ENCODE measurements at regions not wholly inside any gene's neighbourhood (a gene's known extent, or its start where the extent isn't known, plus 50 kb on each side); places are given as distances from the start of the nearest gene placed in this dataset.

GRCh38 chr10:111773950-111774349 is 409.6 kb downstream of the GPAM start:
- H2AK9ac ChIP-seq (replicated peaks; ENCODE audit: low read depth, low read length, poor library complexity): no peak overlapping the region
- DNase-seq: no peak
- no peaks in the 10 kb centered on the region for H3K9me1 ChIP-seq (ENCODE audit: insufficient read depth, low read length)
- no peak overlapping the region for H3K4ac ChIP-seq (ENCODE audit: low read depth, low read length)
- no peaks in the 10 kb centered on the region for H4K20me1 ChIP-seq (ENCODE audit: insufficient read depth, low read length)
- WGBS, 2 experiments (ENCODE audit: extremely low coverage in 2 of 2, insufficient read length in 1 of 2): no CpG with 5 or more reads among the region's 1 CpG
- H4K5ac ChIP-seq (ENCODE audit: low read depth, low read length): no peak overlapping the region
- no peaks in the 10 kb centered on the region for H3K79me1 ChIP-seq (ENCODE audit: low read depth in 1 of 2, low read length in 2 of 2)
- no TSS peak for BruUV-seq (replicated peaks)
- no peak overlapping the region for H2AFZ ChIP-seq (replicated peaks; ENCODE audit: low read length, poor library complexity)
- no peaks in the 10 kb centered on the region for H3K4me1 ChIP-seq (ENCODE audit: control insufficient read depth, insufficient read depth, low read length)
- H2BK20ac ChIP-seq (ENCODE audit: low read depth, low read length): no peak overlapping the region
- H2BK120ac ChIP-seq (ENCODE audit: low read depth, low read length): no peak overlapping the region
- H3K4me2 ChIP-seq (ENCODE audit: low read depth, low read length): no peak overlapping the region
- dilution Hi-C loops (cut with HindIII; ENCODE audit: low sequenced_read_pairs, unreplicated experiment): no loop called here
- no peak overlapping the region for H3K9ac ChIP-seq (ENCODE audit: low read depth, low read length)
- no peaks in the 10 kb centered on the region for H3K36me3 ChIP-seq (ENCODE audit: control insufficient read depth, insufficient read depth, low read length)
- H2BK15ac ChIP-seq (ENCODE audit: low read depth, low read length): no peak overlapping the region
- intact Hi-C loops (cut with micrococcal nuclease): no loop called here
- no peak overlapping the region for H3K56ac ChIP-seq (ENCODE audit: extremely low read depth, insufficient read depth, low read length)
- in situ Hi-C loops (cut with MboI; ENCODE audit: low sequenced_read_pairs): no loop called here
- H3K23ac ChIP-seq (ENCODE audit: low read depth, low read length): no peak overlapping the region
- POLR2A ChIA-PET (ENCODE audit: unreplicated experiment): no interaction called here
- H3K27ac ChIP-seq (ENCODE audit: insufficient read depth, low read length): no peak overlapping the region
- no peak overlapping the region for H3K18ac ChIP-seq (ENCODE audit: low read depth, low read length)
- H3K4me3 ChIP-seq (ENCODE audit: insufficient read depth, low read depth, low read length): no peak overlapping the region
- no peaks in the 10 kb centered on the region for H3K27me3 ChIP-seq (ENCODE audit: control insufficient read depth, insufficient read depth, low read length)
- no peak for ATAC-seq (ENCODE audit: low read depth)
- H4K91ac ChIP-seq (ENCODE audit: insufficient read depth, low read depth, low read length): no peak overlapping the region
- peaks cover 3% of the 10 kb centered on the region for H3K9me3 ChIP-seq (ENCODE audit: control insufficient read depth, insufficient read depth, low read length)
- H2BK5ac ChIP-seq (ENCODE audit: low read depth, low read length, poor library complexity, severe bottlenecking): no peak overlapping the region
- H4K8ac ChIP-seq (ENCODE audit: low read depth in 2 of 2, low read length in 2 of 2): no peak overlapping the region
- H2AK5ac ChIP-seq (ENCODE audit: low read depth, low read length): no peak overlapping the region
- CTCF ChIA-PET: no interaction called here
- TF ChIP-seq POLR2A (IDR thresholded peaks at IDR 0.05; ENCODE audit: low read depth, low read length) (no peak), FOS (IDR thresholded peaks at IDR 0.05; ENCODE audit: low read depth, low read length) (no peak), BHLHE40 (IDR thresholded peaks at IDR 0.05; ENCODE audit: low read depth, low read length) (no peak), SMC3 (IDR thresholded peaks at IDR 0.05; ENCODE audit: low read depth, low read length) (no peak), ELK1 (IDR thresholded peaks at IDR 0.05; ENCODE audit: borderline replicate concordance, low read depth, low read length) (no peak), MAFK (IDR thresholded peaks at IDR 0.05; ENCODE audit: low read depth, low read length) (no peak), RCOR1 (IDR thresholded peaks at IDR 0.05; ENCODE audit: insufficient replicate concordance, low read length) (no peak), USF2 (IDR thresholded peaks at IDR 0.05; ENCODE audit: low read depth, low read length) (no peak), CEBPB (IDR thresholded peaks at IDR 0.05; ENCODE audit: low read depth, low read length) (no peak), NFE2L2 (IDR thresholded peaks at IDR 0.05; ENCODE audit: low read depth, low read length) (no peak), MXI1 (IDR thresholded peaks at IDR 0.05; ENCODE audit: borderline replicate concordance, low read depth, low read length) (no peak), RAD21 (IDR thresholded peaks at IDR 0.05; ENCODE audit: low read length) (no peak), CHD1 (IDR thresholded peaks at IDR 0.05; ENCODE audit: low read depth, low read length) (no peak), MAZ (IDR thresholded peaks at IDR 0.05; ENCODE audit: borderline replicate concordance, low read depth, low read length) (no peak), CTCF (conservative IDR thresholded peaks at IDR 0.05; ENCODE audit: low read depth, low read length) (no peak), RFX5 (IDR thresholded peaks at IDR 0.05; ENCODE audit: low read depth, low read length) (no peak)
- H3K14ac ChIP-seq (replicated peaks; ENCODE audit: low read depth, low read length): no peak overlapping the region
